HG03460 (cell line): ENCODE measurements at regions not wholly inside any gene's neighbourhood (a gene's known extent, or its start where the extent isn't known, plus 50 kb on each side); places are given as distances from the start of the nearest gene placed in this dataset.
A peak's percentile ranks its signal among the peaks of the same experiment; 100 is the strongest.

Experiments used
- ATAC-seq: cut with Tn5 transposase; IDR thresholded peaks from one replicate; pipeline ENCODE4 v1.9.1; 2021; ENCODE audit not compliant: unreplicated experiment

GRCh38 chr1:4010814-4011605, 110.9 kb upstream of the C1orf174 start:
- no peak for ATAC-seq

GRCh38 chr1:4016351-4017130, 116.5 kb upstream of the C1orf174 start:
- no peak for ATAC-seq

GRCh38 chr1:4017636-4018365, 117.7 kb upstream of the C1orf174 start:
- no peak for ATAC-seq

- no peak for ATAC-seq
Measured at GRCh38 chr1:4018466-4019146, 118.5 kb upstream of the C1orf174 start.

- ATAC-seq, result no peak
Measured at GRCh38 chr1:4019147-4019521, 119.1 kb upstream of the C1orf174 start.

- ATAC-seq, result no peak
Measured at GRCh38 chr1:4019606-4020331, 119.7 kb upstream of the C1orf174 start.

- ATAC-seq, result no peak
Measured at GRCh38 chr1:4020449-4020848, 120.4 kb upstream of the C1orf174 start.

- ATAC-seq, result no peak
Measured at GRCh38 chr1:4021136-4021973, 121.3 kb upstream of the C1orf174 start.

- no peak for ATAC-seq
Measured at GRCh38 chr1:4021974-4022268, 121.8 kb upstream of the C1orf174 start.

- ATAC-seq, result no peak
Measured at GRCh38 chr1:4022715-4023114, 122.6 kb upstream of the C1orf174 start.

GRCh38 chr1:4023678-4024077, 123.6 kb upstream of the C1orf174 start:
- ATAC-seq, result no peak

GRCh38 chr1:4024811-4025210, 124.7 kb upstream of the C1orf174 start:
- no peak for ATAC-seq

GRCh38 chr1:4025752-4026151, 125.7 kb upstream of the C1orf174 start:
- ATAC-seq, result no peak

- no peak for ATAC-seq
Measured at GRCh38 chr1:4027008-4027407, 126.9 kb upstream of the C1orf174 start.

- ATAC-seq, result peak; percentile 50
Measured at GRCh38 chr1:4027492-4028138, 127.5 kb upstream of the C1orf174 start.

- ATAC-seq, result no peak
Measured at GRCh38 chr1:4028139-4028501, 128.0 kb upstream of the C1orf174 start.

GRCh38 chr1:4029376-4029775, 129.3 kb upstream of the C1orf174 start:
- no peak for ATAC-seq

GRCh38 chr1:4032571-4032970, 132.5 kb upstream of the C1orf174 start:
- ATAC-seq, result no peak

- ATAC-seq, result no peak
Measured at GRCh38 chr1:4033129-4033676, 133.1 kb upstream of the C1orf174 start.
